Activated CD4-positive, alpha-beta T cell treated with anti-CD3 and anti-CD28 coated beads for 36 hours (primary cell): ENCODE measurements at regions not wholly inside any gene's neighbourhood (a gene's known extent, or its start where the extent isn't known, plus 50 kb on each side); places are given as distances from the start of the nearest gene placed in this dataset.

ENCODE experiments used
- ATAC-seq: fragments of 200-7000 bp; cut with Tn5 transposase; one replicate; pipeline ENCODE4 v1.10.0; 2021; ENCODE audit warnings: mild to moderate bottlenecking, moderate library complexity
- CTCF ChIA-PET: fragments of 350-600 bp; sonication (Branson Sonifier 250); formaldehyde crosslinking; loops from one replicate; lab custom pipeline; 2021; ENCODE audit warnings: antibody characterized with exemption; lab: Charles Lee
- POLR2A ChIA-PET: fragments of 350-600 bp; sonication (Branson Sonifier 250); formaldehyde crosslinking; loops from one replicate; lab custom pipeline; 2021; ENCODE audit warnings: antibody characterized with exemption, inconsistent platforms; lab: Charles Lee
- DNase-seq: peaks from one replicate; pipeline ENCODE4 v3.0.0-alpha.2; 2020
- H3K27ac Mint-ChIP-seq: one replicate; pipeline ENCODE4 v1.8.0; 2021; ENCODE audit warnings: mixed read lengths
- H3K27me3 Mint-ChIP-seq: one replicate; pipeline ENCODE4 v1.8.0; 2021; ENCODE audit warnings: mixed read lengths
- H3K36me3 Mint-ChIP-seq: one replicate; pipeline ENCODE4 v1.8.0; 2021; ENCODE audit warnings: low read depth, mixed read lengths
- H3K4me1 Mint-ChIP-seq: one replicate; pipeline ENCODE4 v1.8.0; 2021; ENCODE audit warnings: mixed read lengths
- H3K4me3 Mint-ChIP-seq: one replicate; pipeline ENCODE4 v1.8.0; 2021; ENCODE audit warnings: mild to moderate bottlenecking, moderate library complexity, mixed read lengths
- H3K9me3 Mint-ChIP-seq: one replicate; pipeline ENCODE4 v1.8.0; 2021; ENCODE audit warnings: low read depth, mixed read lengths
- intact Hi-C, 2 experiments: fragments of 100-400 bp; cut with DNase I in 1 of 2; cut with micrococcal nuclease in 1 of 2; formaldehyde crosslinking; loops; one replicate each; pipeline versions ENCODE4 v1.14.2 to v1.15.1; 2022 to 2024; cut with DNase I, micrococcal nuclease

- no peak for ATAC-seq
- Mint-ChIP-seq H3K4me1 (no peaks in the 10 kb centered on the region), H3K9me3 (peaks cover 8% of the 10 kb centered on the region)
These were observed 1089.8 kb downstream of the ROBO2 start for GRCh38 chr3:78129707-78130106.

DNA sequence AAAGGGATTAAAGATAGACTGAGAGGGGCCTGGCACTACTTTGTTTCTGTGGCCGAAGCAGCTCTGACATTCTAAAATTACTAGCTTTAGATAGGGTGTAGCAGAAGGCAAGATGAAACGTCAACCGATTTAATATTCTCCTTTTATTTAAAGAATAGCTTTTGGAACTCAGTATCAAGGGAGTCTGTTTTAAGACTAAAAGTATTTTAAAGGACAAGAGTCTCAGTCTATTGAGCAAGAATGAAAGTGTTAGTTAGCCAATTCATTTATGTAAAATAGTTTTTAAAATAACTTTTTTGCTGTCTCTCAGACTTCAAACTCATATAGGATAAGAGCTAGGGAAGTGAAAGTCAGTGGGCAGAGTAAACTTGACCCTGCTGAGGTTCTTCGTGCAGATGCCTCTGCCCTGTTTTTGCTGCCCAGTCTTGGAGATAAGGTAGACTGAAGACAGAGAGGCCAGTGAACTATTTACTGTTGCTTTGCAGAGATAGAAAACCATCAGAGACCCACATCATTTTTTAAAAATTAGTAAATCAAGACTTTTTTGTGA, 1090.9 kb downstream of the ROBO2 start:
- H3K27ac Mint-ChIP-seq, result no peak overlapping the region
- H3K4me3 Mint-ChIP-seq, result no peak overlapping the region
- ATAC-seq, result no peak
- ChIA-PET POLR2A (no interaction called here), CTCF (interaction anchor here (1.0 kb wide), 1 partner anchor 9 kb away, joined by 4 read pairs; no protein-coding TSS in a partner anchor)
- H3K27me3 Mint-ChIP-seq, result no peaks in the 10 kb centered on the region
- H3K36me3 Mint-ChIP-seq, result no peaks in the 10 kb centered on the region
- DNase-seq, result no peak
- H3K9me3 Mint-ChIP-seq, result peaks cover 4% of the 10 kb centered on the region
- intact Hi-C loops, result no loop called here
- H3K4me1 Mint-ChIP-seq, result no peaks in the 10 kb centered on the region

More at GRCh38 chr3:78129707-78130106, 1089.8 kb downstream of the ROBO2 start:
- ChIA-PET POLR2A (no interaction called here), CTCF (no interaction called here)
- Mint-ChIP-seq H3K27ac (no peak overlapping the region), H3K27me3 (no peaks in the 10 kb centered on the region), H3K4me3 (no peak overlapping the region), H3K36me3 (no peaks in the 10 kb centered on the region)
- intact Hi-C loops, result no loop called here
- no peak for DNase-seq

GRCh38 chr3:78134496-78134895, 1094.6 kb downstream of the ROBO2 start:
- Mint-ChIP-seq H3K9me3 (peaks cover 3% of the 10 kb centered on the region), H3K4me3 (no peak overlapping the region), H3K27ac (no peak overlapping the region), H3K36me3 (no peaks in the 10 kb centered on the region), H3K4me1 (no peaks in the 10 kb centered on the region), H3K27me3 (no peaks in the 10 kb centered on the region)
- ATAC-seq (no peak), DNase-seq (no peak)
- POLR2A ChIA-PET, result no interaction called here
- CTCF ChIA-PET, result no interaction called here
- intact Hi-C loops, result no loop called here

- H3K4me3 Mint-ChIP-seq, result no peak overlapping the region
- H3K27me3 Mint-ChIP-seq, result no peaks in the 10 kb centered on the region
- H3K9me3 Mint-ChIP-seq, result peaks cover 11% of the 10 kb centered on the region
- CTCF ChIA-PET, result interaction anchor here (1.4 kb wide), 1 partner anchor 8 kb away, joined by 4 read pairs; no protein-coding TSS in a partner anchor
- no peaks in the 10 kb centered on the region for H3K36me3 Mint-ChIP-seq
- intact Hi-C loops, result no loop called here
- no peaks in the 10 kb centered on the region for H3K4me1 Mint-ChIP-seq
- no peak for ATAC-seq
- H3K27ac Mint-ChIP-seq, result no peak overlapping the region
- DNase-seq, result no peak
- POLR2A ChIA-PET, result no interaction called here
These were observed 1099.3 kb downstream of the ROBO2 start for GRCh38 chr3:78139166-78139565.

DNA sequence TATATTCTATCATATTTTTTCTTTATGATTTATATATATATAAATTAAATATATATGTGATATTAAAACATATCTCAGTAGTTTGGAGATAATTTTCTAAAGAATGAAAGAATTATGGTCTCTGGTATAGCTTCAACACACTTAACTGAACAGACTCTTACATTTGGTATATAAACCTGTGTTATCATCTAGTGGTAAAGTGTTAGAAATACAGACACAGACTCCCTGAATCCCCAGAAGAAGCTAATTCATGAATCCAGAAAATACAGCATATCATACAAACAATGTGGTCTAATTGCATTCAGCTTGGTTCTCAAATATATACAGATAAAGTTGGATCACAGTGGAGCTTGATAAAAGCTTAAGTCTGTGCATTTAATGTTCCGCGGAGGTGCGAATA, 1100.4 kb downstream of the ROBO2 start:
- ATAC-seq (no peak), DNase-seq (no peak)
- H3K9me3 Mint-ChIP-seq, result peaks cover 13% of the 10 kb centered on the region
- H3K36me3 Mint-ChIP-seq, result no peaks in the 10 kb centered on the region
- CTCF ChIA-PET, result interaction anchor here (1.4 kb wide), 1 partner anchor 9 kb away, joined by 4 read pairs; no protein-coding TSS in a partner anchor
- intact Hi-C loops, result no loop called here
- H3K27ac Mint-ChIP-seq, result no peak overlapping the region
- H3K4me1 Mint-ChIP-seq, result no peaks in the 10 kb centered on the region
- H3K27me3 Mint-ChIP-seq, result no peaks in the 10 kb centered on the region
- H3K4me3 Mint-ChIP-seq, result no peak overlapping the region
- POLR2A ChIA-PET, result no interaction called here

GRCh38 chr3:78140866-78141265, 1101.0 kb downstream of the ROBO2 start:
- no peaks in the 10 kb centered on the region for H3K4me1 Mint-ChIP-seq
- H3K27me3 Mint-ChIP-seq, result no peaks in the 10 kb centered on the region

GRCh38 chr3:78141269-78141668, 1101.4 kb downstream of the ROBO2 start:
- ChIA-PET POLR2A (no interaction called here), CTCF (no interaction called here)
- Mint-ChIP-seq H3K4me1 (no peaks in the 10 kb centered on the region), H3K27ac (no peak overlapping the region), H3K36me3 (no peaks in the 10 kb centered on the region), H3K27me3 (no peaks in the 10 kb centered on the region), H3K9me3 (peaks cover 19% of the 10 kb centered on the region), H3K4me3 (no peak overlapping the region)
- ATAC-seq (no peak), DNase-seq (no peak)
- intact Hi-C loops, result no loop called here

More at GRCh38 chr3:78140866-78141265, 1101.0 kb downstream of the ROBO2 start:
- no peak overlapping the region for H3K4me3 Mint-ChIP-seq
- POLR2A ChIA-PET, result no interaction called here
- H3K36me3 Mint-ChIP-seq, result no peaks in the 10 kb centered on the region
- intact Hi-C loops, result no loop called here
- DNase-seq (no peak), ATAC-seq (no peak)
- no peak overlapping the region for H3K27ac Mint-ChIP-seq
- H3K9me3 Mint-ChIP-seq, result peaks cover 16% of the 10 kb centered on the region
- CTCF ChIA-PET, result interaction anchor here (1.4 kb wide), 1 partner anchor 10 kb away, joined by 4 read pairs; no protein-coding TSS in a partner anchor

GRCh38 chr3:78143000-78143399, 1103.1 kb downstream of the ROBO2 start:
- ATAC-seq, result no peak
- intact Hi-C loops, result no loop called here
- no peak for DNase-seq
- POLR2A ChIA-PET, result no interaction called here
- no peaks in the 10 kb centered on the region for H3K4me1 Mint-ChIP-seq
- H3K36me3 Mint-ChIP-seq, result no peaks in the 10 kb centered on the region
- CTCF ChIA-PET, result no interaction called here
- peaks cover 25% of the 10 kb centered on the region for H3K9me3 Mint-ChIP-seq
- no peaks in the 10 kb centered on the region for H3K27me3 Mint-ChIP-seq
- H3K27ac Mint-ChIP-seq, result no peak overlapping the region
- no peak overlapping the region for H3K4me3 Mint-ChIP-seq

- DNase-seq (no peak), ATAC-seq (no peak)
- Mint-ChIP-seq H3K27ac (no peak overlapping the region), H3K36me3 (no peaks in the 10 kb centered on the region), H3K27me3 (no peaks in the 10 kb centered on the region), H3K4me1 (no peaks in the 10 kb centered on the region), H3K4me3 (no peak overlapping the region), H3K9me3 (peaks cover 20% of the 10 kb centered on the region)
- intact Hi-C loops, result no loop called here
- CTCF ChIA-PET, result no interaction called here
- POLR2A ChIA-PET, result no interaction called here
These were observed 1109.3 kb downstream of the ROBO2 start for GRCh38 chr3:78148986-78149717.

DNA sequence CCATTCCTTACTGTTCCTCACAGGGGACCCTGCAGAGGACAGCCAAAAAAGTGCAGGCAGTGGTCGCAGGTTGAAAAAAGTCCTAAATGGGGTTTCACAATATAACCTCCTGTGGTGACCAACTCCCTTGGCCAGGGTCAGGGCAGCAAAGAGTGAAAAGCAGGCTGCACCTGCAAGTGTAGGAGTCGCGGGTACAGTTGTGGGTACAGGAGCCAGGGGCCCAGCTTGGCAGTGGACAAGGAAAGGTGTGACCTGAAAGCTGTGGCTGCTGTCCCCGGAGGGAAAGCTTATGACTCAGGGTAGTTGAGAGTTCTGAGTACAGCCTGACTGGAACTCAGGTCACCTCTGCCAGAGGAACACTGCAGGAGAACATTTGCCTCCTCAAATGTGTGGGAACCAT, 1114.1 kb downstream of the ROBO2 start:
- Mint-ChIP-seq H3K27me3 (no peaks in the 10 kb centered on the region), H3K4me3 (no peak overlapping the region), H3K36me3 (no peaks in the 10 kb centered on the region), H3K9me3 (peaks cover 7% of the 10 kb centered on the region), H3K4me1 (no peaks in the 10 kb centered on the region), H3K27ac (no peak overlapping the region)
- intact Hi-C loops, result no loop called here
- ATAC-seq, result no peak
- ChIA-PET POLR2A (no interaction called here), CTCF (no interaction called here)
- no peak for DNase-seq

- intact Hi-C loops, result no loop called here
- no peaks in the 10 kb centered on the region for H3K4me1 Mint-ChIP-seq
- ChIA-PET CTCF (no interaction called here), POLR2A (no interaction called here)
- H3K36me3 Mint-ChIP-seq, result no peaks in the 10 kb centered on the region
- H3K9me3 Mint-ChIP-seq, result peaks cover 7% of the 10 kb centered on the region
- DNase-seq, result no peak
- ATAC-seq, result no peak
- H3K27me3 Mint-ChIP-seq, result no peaks in the 10 kb centered on the region
- no peak overlapping the region for H3K4me3 Mint-ChIP-seq
- H3K27ac Mint-ChIP-seq, result no peak overlapping the region
These were observed 1114.8 kb downstream of the ROBO2 start for GRCh38 chr3:78154521-78155186.

DNA sequence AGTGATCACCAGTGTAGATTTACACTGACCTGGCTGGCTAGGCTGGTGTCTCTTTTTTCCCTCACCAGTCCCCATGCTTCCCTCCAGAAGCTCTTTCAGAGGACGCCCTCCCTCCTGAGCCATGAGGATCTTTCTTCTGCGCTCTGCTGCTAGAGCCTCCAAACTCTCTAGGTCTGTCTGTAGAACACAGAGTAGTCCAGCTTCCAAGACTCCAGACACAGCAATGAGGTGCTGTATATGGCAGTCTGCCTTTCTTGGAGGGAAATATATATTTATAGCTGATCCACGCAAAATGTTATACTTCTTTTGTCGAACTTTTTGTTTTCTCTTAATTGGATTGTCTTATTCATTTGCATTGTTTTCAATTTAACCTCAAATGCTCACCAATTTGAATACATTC, 1121.8 kb downstream of the ROBO2 start:
- ATAC-seq (no peak), DNase-seq (no peak)
- Mint-ChIP-seq H3K4me1 (no peaks in the 10 kb centered on the region), H3K27me3 (no peaks in the 10 kb centered on the region), H3K27ac (no peak overlapping the region), H3K4me3 (no peak overlapping the region), H3K36me3 (no peaks in the 10 kb centered on the region), H3K9me3 (peaks cover 6% of the 10 kb centered on the region)
- POLR2A ChIA-PET, result no interaction called here
- intact Hi-C loops, result no loop called here
- CTCF ChIA-PET, result no interaction called here
